BJ (cell line): ENCODE measurements at regions not wholly inside any gene's neighbourhood (a gene's known extent, or its start where the extent isn't known, plus 50 kb on each side); places are given as distances from the start of the nearest gene placed in this dataset.

Experiments
- CTCF ChIA-PET: fragments of 350-600 bp; formaldehyde crosslinking; extraction: SDS; loops from one replicate; lab custom pipeline; 2021; ENCODE audit warnings: antibody characterized with exemption, inconsistent platforms; lab: Yijun Ruan, JAX
- POLR2A ChIA-PET: fragments of 300-600 bp; sonication (Branson Sonifier 250); formaldehyde crosslinking; extraction: SDS; loops from one replicate; lab custom pipeline; 2021; ENCODE audit warnings: antibody characterized with exemption; lab: Charles Lee
- DNase-seq: peaks from one replicate; pipeline ENCODE4 v3.0.0-alpha.2; 2011; ENCODE audit warnings: low read depth
- H3K27me3 ChIP-seq: 2 replicates; pipeline ENCODE4 v1.6.0; 2011; ENCODE audit warnings: low read length; ENCODE audit not compliant: control insufficient read depth, insufficient read depth
- H3K36me3 ChIP-seq: 2 replicates; pipeline ENCODE4 v1.5.1; 2011; ENCODE audit warnings: low read length; ENCODE audit not compliant: control insufficient read depth, insufficient read depth
- H3K4me3 ChIP-seq: 2 replicates; pipeline ENCODE4 v1.5.1; 2011; ENCODE audit warnings: low read depth, mild to moderate bottlenecking, control low read depth, low read length
- TF ChIP-seq, protein P1 (sequence below): IDR thresholded peaks from 2 replicates; pipeline ENCODE4 v1.5.1; 2011; ENCODE audit warnings: low read depth, mild to moderate bottlenecking, control low read depth, inconsistent platforms, low read length, moderate library complexity; ENCODE audit not compliant: insufficient read depth

GRCh38 chr3:135878501-135878900, 87.0 kb upstream of the PPP2R3A start:
- Histone ChIP-seq H3K36me3 (no peaks in the 10 kb centered on the region), H3K4me3 (no peak overlapping the region), H3K27me3 (no peaks in the 10 kb centered on the region)
- CTCF ChIA-PET: no interaction called here
- TF ChIP-seq, protein P1, sequence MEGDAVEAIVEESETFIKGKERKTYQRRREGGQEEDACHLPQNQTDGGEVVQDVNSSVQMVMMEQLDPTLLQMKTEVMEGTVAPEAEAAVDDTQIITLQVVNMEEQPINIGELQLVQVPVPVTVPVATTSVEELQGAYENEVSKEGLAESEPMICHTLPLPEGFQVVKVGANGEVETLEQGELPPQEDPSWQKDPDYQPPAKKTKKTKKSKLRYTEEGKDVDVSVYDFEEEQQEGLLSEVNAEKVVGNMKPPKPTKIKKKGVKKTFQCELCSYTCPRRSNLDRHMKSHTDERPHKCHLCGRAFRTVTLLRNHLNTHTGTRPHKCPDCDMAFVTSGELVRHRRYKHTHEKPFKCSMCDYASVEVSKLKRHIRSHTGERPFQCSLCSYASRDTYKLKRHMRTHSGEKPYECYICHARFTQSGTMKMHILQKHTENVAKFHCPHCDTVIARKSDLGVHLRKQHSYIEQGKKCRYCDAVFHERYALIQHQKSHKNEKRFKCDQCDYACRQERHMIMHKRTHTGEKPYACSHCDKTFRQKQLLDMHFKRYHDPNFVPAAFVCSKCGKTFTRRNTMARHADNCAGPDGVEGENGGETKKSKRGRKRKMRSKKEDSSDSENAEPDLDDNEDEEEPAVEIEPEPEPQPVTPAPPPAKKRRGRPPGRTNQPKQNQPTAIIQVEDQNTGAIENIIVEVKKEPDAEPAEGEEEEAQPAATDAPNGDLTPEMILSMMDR: no peak
- no peak for DNase-seq
- POLR2A ChIA-PET: no interaction called here

DNA sequence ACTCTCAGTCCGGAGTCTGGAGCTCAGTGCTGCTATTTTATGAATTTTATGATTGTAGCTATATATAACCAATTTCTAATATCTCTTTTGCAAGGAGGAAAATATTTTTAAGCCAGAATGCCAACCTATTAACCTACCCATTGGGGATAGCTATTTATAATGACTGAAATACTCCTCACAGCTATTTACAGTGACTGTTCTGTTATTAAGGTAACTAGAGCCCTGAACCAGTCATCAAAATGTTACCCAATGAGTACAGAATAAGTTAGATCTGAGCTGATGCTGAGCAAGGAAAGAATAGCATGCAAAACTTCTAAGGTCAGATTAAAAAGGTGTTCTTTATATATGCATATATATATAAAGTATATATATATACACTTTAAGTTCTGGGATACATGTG, 79.6 kb upstream of the PPP2R3A start:
- CTCF ChIA-PET: interaction anchor here (0.5 to 2.5 kb wide), 4 partner anchors 8 to 1091 kb away, joined by 3 to 7 read pairs (median 4); partner anchors contain the start of gene EPHB1

DNA sequence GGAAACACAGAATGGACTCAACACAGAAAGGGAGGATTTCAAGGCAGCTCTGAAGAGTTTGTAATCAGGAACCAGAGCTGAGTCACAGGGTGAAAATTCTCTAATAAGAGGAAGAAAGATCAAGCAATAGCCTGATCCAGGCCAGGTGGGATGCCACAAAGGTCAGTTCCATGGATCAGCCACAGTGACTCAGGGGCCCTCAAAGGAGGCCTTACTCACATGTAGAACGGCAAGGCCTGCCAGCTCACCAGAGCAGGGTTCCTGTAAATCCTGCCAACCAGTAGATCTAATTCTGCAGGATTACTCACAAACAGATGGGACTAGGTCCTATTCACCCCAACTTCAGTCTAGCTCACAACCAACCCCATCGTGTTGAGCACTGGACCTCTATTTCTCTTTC, 78.3 kb upstream of the PPP2R3A start:
- DNase-seq: no peak
- H3K36me3 ChIP-seq: no peaks in the 10 kb centered on the region
- POLR2A ChIA-PET: no interaction called here
- CTCF ChIA-PET: interaction anchor here (0.8 to 2.5 kb wide), 3 partner anchors 9 to 1287 kb away, joined by 4 to 7 read pairs (median 5); no protein-coding TSS in a partner anchor
- H3K27me3 ChIP-seq: no peaks in the 10 kb centered on the region
- TF ChIP-seq, protein P1: no peak
- no peak overlapping the region for H3K4me3 ChIP-seq

More for the DNA sequence above, 79.6 kb upstream of the PPP2R3A start:
- no peak for DNase-seq
- Histone ChIP-seq H3K4me3 (no peak overlapping the region), H3K36me3 (no peaks in the 10 kb centered on the region), H3K27me3 (no peaks in the 10 kb centered on the region)
- TF ChIP-seq, protein P1: no peak
- POLR2A ChIA-PET: no interaction called here

DNA sequence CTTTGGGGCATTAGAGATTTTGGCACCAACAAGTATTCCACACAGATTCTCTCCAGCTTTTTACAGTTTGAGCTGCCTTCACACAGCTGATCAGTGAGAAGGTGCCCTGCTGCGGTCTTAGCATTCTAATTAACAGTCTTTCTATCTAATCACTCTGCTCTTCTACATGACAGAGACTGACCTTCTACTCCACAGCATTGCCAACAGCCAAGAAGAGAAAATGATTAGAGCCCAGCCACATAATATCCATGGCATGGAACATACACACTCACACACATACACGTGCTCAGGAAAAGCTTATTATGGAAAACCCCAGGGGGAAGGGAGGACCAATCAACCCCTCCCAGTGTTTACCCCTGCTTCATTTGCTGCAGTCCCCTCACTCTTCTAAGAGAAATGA, 76.1 kb upstream of the PPP2R3A start:
- ChIA-PET POLR2A (no interaction called here), CTCF (no interaction called here)
- H3K27me3 ChIP-seq: no peaks in the 10 kb centered on the region
- H3K4me3 ChIP-seq: no peak overlapping the region
- H3K36me3 ChIP-seq: no peaks in the 10 kb centered on the region
- DNase-seq: no peak
- TF ChIP-seq, protein P1: no peak

- POLR2A ChIA-PET: no interaction called here
- H3K4me3 ChIP-seq: no peak overlapping the region
- H3K27me3 ChIP-seq: no peaks in the 10 kb centered on the region
- H3K36me3 ChIP-seq: no peaks in the 10 kb centered on the region
- CTCF ChIA-PET: interaction anchor here (0.9 to 1.8 kb wide), 2 partner anchors 1096 to 1290 kb away, joined by 3 to 9 read pairs; partner anchors contain the start of gene EPHB1
- TF ChIP-seq, protein P1: no peak
- no peak for DNase-seq
Observed at GRCh38 chr3:135891121-135891520, 74.4 kb upstream of the PPP2R3A start.
